Activated naive CD8-positive, alpha-beta T cell treated with anti-CD3 and anti-CD28 coated beads, Interleukin-2, amount 10 ng/mL, durations not matched to agents 7 days and 5 days (primary cell): ENCODE measurements at regions not wholly inside any gene's neighbourhood (a gene's known extent, or its start where the extent isn't known, plus 50 kb on each side); places are given as distances from the start of the nearest gene placed in this dataset.
"Not testable (repeated sequence)": the region's sequence is repeated elsewhere in the genome, so short reads cannot be mapped to it uniquely, and the experiment has no call there.

Experiments
- ATAC-seq: fragments of 150-1000 bp; cut with Tn5 transposase; one replicate; pipeline ENCODE4 v1.10.0; 2021; ENCODE audit warnings: low read depth, moderate library complexity
- POLR2A ChIA-PET: fragments of 350-600 bp; sonication (Branson Sonifier 250); formaldehyde crosslinking; loops from one replicate; lab custom pipeline; 2021; ENCODE audit warnings: antibody characterized with exemption; lab: Charles Lee
- DNase-seq: peaks from one replicate; pipeline ENCODE4 v3.0.0; 2021
- H3K27ac Mint-ChIP-seq: one replicate; pipeline ENCODE4 v1.8.0; 2022; ENCODE audit warnings: mild to moderate bottlenecking, mixed read lengths
- H3K27me3 Mint-ChIP-seq: one replicate; pipeline ENCODE4 v1.8.0; 2022; ENCODE audit warnings: mild to moderate bottlenecking, moderate library complexity, mixed read lengths
- H3K36me3 Mint-ChIP-seq: one replicate; pipeline ENCODE4 v1.8.0; 2021; ENCODE audit warnings: mild to moderate bottlenecking, mixed read lengths
- H3K4me1 Mint-ChIP-seq: one replicate; pipeline ENCODE4 v1.8.0; 2021; ENCODE audit warnings: mixed read lengths
- H3K4me3 Mint-ChIP-seq: one replicate; pipeline ENCODE4 v1.8.0; 2022; ENCODE audit warnings: mild to moderate bottlenecking, moderate library complexity, mixed read lengths
- H3K9me3 Mint-ChIP-seq: one replicate; pipeline ENCODE4 v1.8.0; 2021; ENCODE audit warnings: mixed read lengths

DNA sequence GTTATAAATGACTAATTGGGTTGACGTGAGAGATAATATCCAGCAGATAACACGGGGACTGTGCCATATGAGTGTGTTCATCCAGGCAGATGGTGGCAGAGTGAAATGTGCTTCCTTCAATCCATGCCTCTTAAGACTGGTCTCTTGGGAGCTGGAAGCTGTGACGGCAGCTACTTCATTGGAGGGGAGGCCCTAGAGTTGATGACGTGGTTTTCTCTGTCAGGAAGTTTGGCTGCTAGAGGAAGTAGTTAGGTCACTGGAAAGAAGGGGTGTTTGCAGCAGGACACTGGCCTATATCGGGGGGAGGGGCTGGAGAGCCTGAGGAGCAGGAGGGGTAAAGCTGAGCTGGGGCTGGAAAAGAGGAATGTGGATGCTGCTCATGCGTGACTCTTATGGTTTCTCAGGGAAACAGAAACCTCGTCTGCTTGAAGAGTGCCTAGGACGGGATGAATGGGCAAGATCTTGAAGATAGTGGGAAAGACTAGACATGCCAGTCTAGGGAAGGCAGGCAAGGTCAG lies 3051.6 kb downstream of the RPIA start:
- H3K4me1 Mint-ChIP-seq, H3K9me3 Mint-ChIP-seq, ATAC-seq, H3K27me3 Mint-ChIP-seq, POLR2A ChIA-PET, H3K27ac Mint-ChIP-seq, DNase-seq, H3K4me3 Mint-ChIP-seq, H3K36me3 Mint-ChIP-seq: not testable (repeated sequence)

- H3K27me3 Mint-ChIP-seq, H3K4me3 Mint-ChIP-seq, POLR2A ChIA-PET, H3K9me3 Mint-ChIP-seq, DNase-seq, H3K4me1 Mint-ChIP-seq, ATAC-seq, H3K36me3 Mint-ChIP-seq, H3K27ac Mint-ChIP-seq: not testable (repeated sequence)
Observed at GRCh38 chr2:91743910-91744309, 3052.4 kb downstream of the RPIA start.

DNA sequence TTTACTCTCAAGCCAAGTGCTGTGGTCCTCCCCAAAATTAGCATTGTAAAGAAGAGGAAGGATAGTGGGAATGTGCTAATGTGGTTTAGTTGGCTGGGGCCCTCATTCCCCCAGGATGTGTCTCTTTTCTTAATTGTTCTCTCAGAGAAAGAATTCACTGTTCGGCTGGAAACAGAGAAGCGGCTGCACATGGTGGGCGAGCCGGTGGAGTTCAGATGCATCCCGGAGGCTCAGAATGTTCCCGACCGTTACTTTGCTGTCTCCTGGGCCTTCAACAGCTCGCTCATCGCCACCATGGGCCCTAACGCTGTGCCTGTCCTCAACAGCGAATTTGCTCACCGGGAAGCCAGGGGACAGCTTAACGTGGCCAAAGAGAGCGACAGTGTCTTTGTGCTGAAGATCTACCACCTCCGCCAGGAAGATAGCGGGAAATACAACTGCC lies 3053.2 kb downstream of the RPIA start:
- H3K27ac Mint-ChIP-seq, H3K4me3 Mint-ChIP-seq, H3K36me3 Mint-ChIP-seq, ATAC-seq, POLR2A ChIA-PET, H3K9me3 Mint-ChIP-seq, H3K4me1 Mint-ChIP-seq, H3K27me3 Mint-ChIP-seq, DNase-seq: not testable (repeated sequence)

GRCh38 chr2:91748902-91749301 lies 3057.4 kb downstream of the RPIA start:
- POLR2A ChIA-PET, result no interaction called here
- no peak for ATAC-seq
- Mint-ChIP-seq H3K4me3 (no peak overlapping the region), H3K27me3 (no peaks in the 10 kb centered on the region), H3K9me3 (peaks cover 2% of the 10 kb centered on the region), H3K36me3 (no peaks in the 10 kb centered on the region), H3K27ac (no peak overlapping the region), H3K4me1 (no peaks in the 10 kb centered on the region)
- no peak for DNase-seq

DNA sequence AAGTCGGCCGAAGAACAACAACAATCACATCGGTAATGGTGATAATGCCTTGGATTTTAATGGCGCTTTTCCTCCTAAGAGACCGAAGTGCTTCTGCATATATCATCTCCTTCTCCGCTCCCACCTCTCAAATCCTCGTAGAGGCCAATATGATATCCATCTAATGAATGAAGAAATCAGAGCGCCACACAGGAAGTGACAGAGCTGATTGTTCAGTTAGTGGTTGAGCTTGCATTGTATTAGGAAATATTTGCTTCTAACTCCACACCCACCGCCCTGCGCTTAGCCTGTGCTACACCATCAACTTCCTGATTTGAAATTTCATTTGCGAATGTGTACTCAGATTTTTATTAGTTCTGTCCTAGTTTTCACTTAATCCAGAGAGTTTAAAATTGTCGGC lies 3058.2 kb downstream of the RPIA start:
- H3K9me3 Mint-ChIP-seq, H3K27ac Mint-ChIP-seq, ATAC-seq, H3K36me3 Mint-ChIP-seq, H3K4me3 Mint-ChIP-seq, DNase-seq, H3K4me1 Mint-ChIP-seq, POLR2A ChIA-PET, H3K27me3 Mint-ChIP-seq: not testable (repeated sequence)

- DNase-seq, H3K4me1 Mint-ChIP-seq, H3K4me3 Mint-ChIP-seq, POLR2A ChIA-PET, H3K27ac Mint-ChIP-seq, H3K36me3 Mint-ChIP-seq, H3K9me3 Mint-ChIP-seq, H3K27me3 Mint-ChIP-seq, ATAC-seq: not testable (repeated sequence)
Observed at GRCh38 chr2:91759361-91759941, 3068.0 kb downstream of the RPIA start.

- ATAC-seq, H3K4me3 Mint-ChIP-seq, POLR2A ChIA-PET, DNase-seq, H3K9me3 Mint-ChIP-seq, H3K27me3 Mint-ChIP-seq, H3K27ac Mint-ChIP-seq, H3K4me1 Mint-ChIP-seq, H3K36me3 Mint-ChIP-seq: not testable (repeated sequence)
Observed at GRCh38 chr2:91760672-91761071, 3069.2 kb downstream of the RPIA start.

DNA sequence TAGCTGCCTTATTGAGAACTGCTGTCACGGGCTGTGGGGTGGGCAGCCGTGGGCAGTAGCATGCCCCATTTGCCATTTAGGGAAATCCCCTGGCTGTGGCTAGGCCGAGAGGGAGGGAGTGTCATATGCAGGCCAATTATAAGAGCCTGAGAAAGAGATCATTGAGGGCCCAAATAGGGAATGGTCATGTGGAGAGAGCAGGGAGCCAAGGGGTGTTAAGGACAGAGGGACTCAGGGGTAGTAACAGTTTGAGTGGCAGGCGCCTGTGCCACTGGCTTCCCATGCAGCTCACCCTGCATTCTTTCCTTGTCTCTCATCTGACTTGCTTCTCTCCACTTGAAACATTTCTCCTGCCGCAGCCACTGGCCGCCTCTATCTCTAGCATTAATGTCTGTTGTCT lies 3070.8 kb downstream of the RPIA start:
- H3K27me3 Mint-ChIP-seq, H3K27ac Mint-ChIP-seq, ATAC-seq, H3K9me3 Mint-ChIP-seq, H3K36me3 Mint-ChIP-seq, DNase-seq, POLR2A ChIA-PET, H3K4me3 Mint-ChIP-seq, H3K4me1 Mint-ChIP-seq: not testable (repeated sequence)

- DNase-seq, H3K4me1 Mint-ChIP-seq, H3K27me3 Mint-ChIP-seq, H3K9me3 Mint-ChIP-seq, H3K27ac Mint-ChIP-seq, H3K36me3 Mint-ChIP-seq, ATAC-seq, POLR2A ChIA-PET, H3K4me3 Mint-ChIP-seq: not testable (repeated sequence)
Observed at GRCh38 chr2:91763710-91764109, 3072.2 kb downstream of the RPIA start.

GRCh38 chr2:91764581-91765002 lies 3073.1 kb downstream of the RPIA start:
- not testable (repeated sequence) for H3K9me3 Mint-ChIP-seq, H3K27ac Mint-ChIP-seq

DNA sequence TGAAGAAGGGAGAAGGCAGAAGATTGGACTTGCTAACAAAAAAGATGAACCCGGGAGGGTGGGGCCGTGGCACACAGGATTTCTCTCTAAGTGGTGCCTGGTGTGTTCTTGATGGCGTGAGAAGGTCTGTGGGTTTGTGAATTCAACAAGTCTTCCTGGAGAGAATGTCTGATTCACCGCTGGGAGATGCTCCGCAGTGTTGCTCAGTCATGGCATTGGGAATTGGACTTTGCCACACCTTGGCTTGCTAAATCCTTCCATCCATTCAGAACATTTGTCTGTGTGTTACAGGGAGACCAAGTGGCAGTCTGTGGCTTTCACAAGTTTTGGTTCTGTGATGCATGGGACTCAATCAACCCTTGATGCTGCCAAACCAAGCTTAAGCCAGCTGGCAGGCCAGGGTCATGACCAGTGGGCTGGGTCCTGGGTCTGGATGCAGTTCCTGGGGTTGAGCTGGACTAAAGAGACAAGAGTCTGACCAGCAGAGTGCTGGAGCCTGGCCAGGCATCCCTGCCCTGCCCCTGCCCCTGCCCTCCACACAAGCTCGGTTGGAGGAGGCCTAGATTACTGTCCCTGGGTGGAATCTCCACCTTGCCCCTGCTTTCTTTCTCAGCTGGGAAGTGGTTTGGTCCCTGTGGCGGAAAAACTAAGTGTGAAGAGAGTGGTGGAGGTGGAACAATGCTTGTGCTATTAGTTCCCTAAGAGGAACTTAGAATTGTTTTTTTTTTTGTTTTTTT lies 3073.7 kb downstream of the RPIA start:
- H3K27me3 Mint-ChIP-seq, H3K4me3 Mint-ChIP-seq, POLR2A ChIA-PET, H3K4me1 Mint-ChIP-seq, ATAC-seq, H3K27ac Mint-ChIP-seq, H3K36me3 Mint-ChIP-seq, H3K9me3 Mint-ChIP-seq, DNase-seq: not testable (repeated sequence)

More at GRCh38 chr2:91764581-91765002, 3073.1 kb downstream of the RPIA start:
- DNase-seq, H3K4me3 Mint-ChIP-seq, H3K4me1 Mint-ChIP-seq, H3K27me3 Mint-ChIP-seq, POLR2A ChIA-PET, ATAC-seq, H3K36me3 Mint-ChIP-seq: not testable (repeated sequence)

GRCh38 chr2:91766349-91767048 lies 3075.0 kb downstream of the RPIA start:
- H3K36me3 Mint-ChIP-seq, DNase-seq, ATAC-seq, H3K27ac Mint-ChIP-seq, H3K9me3 Mint-ChIP-seq, POLR2A ChIA-PET, H3K27me3 Mint-ChIP-seq, H3K4me3 Mint-ChIP-seq, H3K4me1 Mint-ChIP-seq: not testable (repeated sequence)

- H3K27me3 Mint-ChIP-seq, H3K4me3 Mint-ChIP-seq, H3K36me3 Mint-ChIP-seq, POLR2A ChIA-PET, H3K4me1 Mint-ChIP-seq, H3K27ac Mint-ChIP-seq, H3K9me3 Mint-ChIP-seq, DNase-seq, ATAC-seq: not testable (repeated sequence)
Observed at GRCh38 chr2:91768301-91768700, 3076.8 kb downstream of the RPIA start.

GRCh38 chr2:91768997-91769396 lies 3077.5 kb downstream of the RPIA start:
- DNase-seq, H3K4me1 Mint-ChIP-seq, H3K36me3 Mint-ChIP-seq, H3K9me3 Mint-ChIP-seq, H3K27me3 Mint-ChIP-seq, POLR2A ChIA-PET, ATAC-seq, H3K27ac Mint-ChIP-seq, H3K4me3 Mint-ChIP-seq: not testable (repeated sequence)
